AG09319 (cell line): ENCODE measurements at regions not wholly inside any gene's neighbourhood (a gene's known extent, or its start where the extent isn't known, plus 50 kb on each side); places are given as distances from the start of the nearest gene placed in this dataset.

Experiments used
- DNase-seq: peaks from one replicate; pipeline ENCODE4 v3.0.0-alpha.2; 2010; ENCODE audit warnings: low read depth; ENCODE audit errors: extremely low read depth
- TF ChIP-seq, protein P1 (sequence below): IDR thresholded peaks from 2 replicates; pipeline ENCODE4 v1.5.1; 2011; ENCODE audit warnings: low read depth, mild to moderate bottlenecking, inconsistent platforms, low read length, moderate library complexity

DNA sequence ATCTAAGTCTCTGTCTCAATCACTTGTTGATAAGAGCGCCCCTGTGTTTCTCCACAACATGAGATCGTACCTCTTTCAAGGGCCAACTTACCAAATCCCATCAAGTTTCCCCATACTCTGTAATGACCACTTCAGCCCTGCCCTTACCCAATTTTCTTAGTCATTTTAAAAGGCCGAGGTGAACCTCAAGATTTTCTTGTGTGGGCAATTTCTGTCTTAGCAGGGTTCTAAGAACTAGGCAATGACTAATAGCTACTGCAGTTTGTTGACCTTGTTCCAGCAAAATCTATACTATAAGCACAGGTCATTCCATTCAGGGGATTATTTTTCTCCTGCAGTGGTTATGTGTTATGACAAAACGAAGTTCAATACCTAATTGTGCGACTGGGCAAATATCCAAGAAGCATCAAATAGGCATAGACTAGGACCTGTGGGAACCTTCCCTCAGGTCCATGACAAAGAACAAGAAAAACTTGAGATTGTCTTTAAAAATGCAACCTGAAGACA lies 359.8 kb downstream of the PCNX1 start:
- no peak for DNase-seq
- TF ChIP-seq, protein P1, sequence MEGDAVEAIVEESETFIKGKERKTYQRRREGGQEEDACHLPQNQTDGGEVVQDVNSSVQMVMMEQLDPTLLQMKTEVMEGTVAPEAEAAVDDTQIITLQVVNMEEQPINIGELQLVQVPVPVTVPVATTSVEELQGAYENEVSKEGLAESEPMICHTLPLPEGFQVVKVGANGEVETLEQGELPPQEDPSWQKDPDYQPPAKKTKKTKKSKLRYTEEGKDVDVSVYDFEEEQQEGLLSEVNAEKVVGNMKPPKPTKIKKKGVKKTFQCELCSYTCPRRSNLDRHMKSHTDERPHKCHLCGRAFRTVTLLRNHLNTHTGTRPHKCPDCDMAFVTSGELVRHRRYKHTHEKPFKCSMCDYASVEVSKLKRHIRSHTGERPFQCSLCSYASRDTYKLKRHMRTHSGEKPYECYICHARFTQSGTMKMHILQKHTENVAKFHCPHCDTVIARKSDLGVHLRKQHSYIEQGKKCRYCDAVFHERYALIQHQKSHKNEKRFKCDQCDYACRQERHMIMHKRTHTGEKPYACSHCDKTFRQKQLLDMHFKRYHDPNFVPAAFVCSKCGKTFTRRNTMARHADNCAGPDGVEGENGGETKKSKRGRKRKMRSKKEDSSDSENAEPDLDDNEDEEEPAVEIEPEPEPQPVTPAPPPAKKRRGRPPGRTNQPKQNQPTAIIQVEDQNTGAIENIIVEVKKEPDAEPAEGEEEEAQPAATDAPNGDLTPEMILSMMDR = no peak

DNA sequence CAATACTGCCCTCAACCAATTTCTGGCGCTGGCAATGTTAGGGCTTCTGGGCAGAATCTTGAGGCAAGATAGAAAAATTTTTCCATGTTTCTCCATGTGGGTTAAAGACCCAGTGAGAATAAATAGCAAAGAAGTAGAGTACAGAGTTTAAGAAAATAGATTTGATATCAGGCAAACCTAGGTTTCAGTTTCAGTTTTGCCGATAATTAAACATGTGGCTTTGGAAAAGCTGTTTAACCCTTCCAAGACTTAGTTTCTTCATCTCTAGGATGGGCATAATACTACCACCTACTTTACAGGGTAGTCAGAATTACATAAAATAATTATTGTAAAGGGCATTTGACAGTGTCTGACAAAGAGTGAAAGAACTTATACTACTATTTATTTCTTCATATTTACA lies 360.4 kb downstream of the PCNX1 start:
- TF ChIP-seq, protein P1 = no peak
- no peak for DNase-seq

- DNase-seq = no peak
- TF ChIP-seq, protein P1 = no peak
These were observed 362.9 kb downstream of the PCNX1 start for GRCh38 chr14:71270111-71270510.

DNA sequence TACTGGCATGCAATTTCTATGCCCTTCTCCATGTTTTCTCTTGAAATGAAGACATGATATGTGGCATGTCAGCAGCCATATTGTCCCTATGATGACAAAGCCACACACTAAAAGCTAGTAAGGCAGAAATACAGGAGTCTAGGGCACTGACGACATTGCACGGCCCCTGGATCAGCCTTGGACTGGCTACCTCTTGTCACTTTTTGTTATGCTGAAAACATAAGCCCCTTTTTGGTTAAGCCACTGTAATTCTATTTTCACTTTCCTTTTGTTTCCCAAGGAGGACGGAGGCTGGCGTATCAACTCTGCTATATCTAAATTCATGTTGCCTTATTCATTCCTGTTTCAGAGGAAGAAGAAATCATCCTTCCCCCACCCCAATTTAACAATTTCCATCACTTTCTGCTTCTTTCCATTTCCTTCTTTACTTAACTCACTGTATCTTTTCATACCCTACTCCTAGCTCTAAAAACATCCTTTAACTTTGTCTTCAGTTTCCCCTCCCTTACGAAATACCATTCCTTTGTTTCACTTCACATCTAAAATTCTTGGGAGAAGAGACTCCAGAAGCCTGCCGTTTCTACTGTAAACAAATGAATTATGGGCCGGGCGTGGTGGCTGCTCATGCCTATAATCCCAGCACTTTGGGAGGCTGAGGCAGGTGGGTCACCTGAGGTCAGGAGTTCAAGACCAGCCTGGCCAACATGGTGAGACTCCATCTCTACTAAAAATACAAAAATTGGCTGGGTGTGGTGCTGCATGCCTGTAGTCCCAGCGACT lies 364.1 kb downstream of the PCNX1 start:
- TF ChIP-seq, protein P1 = no peak
- no peak for DNase-seq

DNA sequence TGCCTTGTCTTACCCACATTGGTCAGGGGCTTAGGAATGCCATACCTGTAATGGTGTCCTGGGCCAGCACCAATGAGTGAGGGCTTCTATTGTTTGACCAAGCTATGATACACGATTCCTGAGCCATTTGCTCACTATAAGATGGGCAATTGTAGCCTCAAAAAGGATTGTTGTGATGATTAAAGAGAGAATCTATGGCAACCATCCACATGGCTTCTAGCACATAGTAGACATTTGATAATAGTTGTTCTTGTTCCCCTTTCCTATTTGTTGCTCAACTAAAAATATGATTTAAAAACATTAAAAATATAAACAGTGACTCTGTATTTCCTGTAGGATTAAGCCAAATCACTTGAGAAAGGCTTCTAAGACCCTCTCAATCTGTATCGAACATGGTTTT lies 366.1 kb downstream of the PCNX1 start:
- TF ChIP-seq, protein P1 = no peak
- DNase-seq = no peak

DNA sequence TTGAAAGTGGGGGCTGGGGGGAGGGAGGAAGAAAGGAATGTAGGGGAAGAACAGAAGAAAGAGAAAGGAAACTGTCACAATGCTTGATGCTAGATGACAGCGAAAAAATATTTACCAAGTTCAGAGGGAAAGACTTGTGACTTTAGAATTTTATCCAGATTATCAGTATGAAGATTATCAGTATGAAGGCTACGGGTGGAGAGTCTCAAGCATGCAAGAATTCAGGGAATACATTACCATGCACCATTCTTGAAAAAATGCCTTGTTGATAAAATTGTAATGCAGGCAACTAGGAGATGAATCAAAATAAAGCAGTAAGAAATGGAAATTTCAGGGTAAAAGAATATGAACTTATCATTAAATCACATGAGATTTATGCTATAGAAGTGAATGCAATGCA lies 376.8 kb downstream of the PCNX1 start:
- no peak for DNase-seq
- TF ChIP-seq, protein P1 = no peak

DNA sequence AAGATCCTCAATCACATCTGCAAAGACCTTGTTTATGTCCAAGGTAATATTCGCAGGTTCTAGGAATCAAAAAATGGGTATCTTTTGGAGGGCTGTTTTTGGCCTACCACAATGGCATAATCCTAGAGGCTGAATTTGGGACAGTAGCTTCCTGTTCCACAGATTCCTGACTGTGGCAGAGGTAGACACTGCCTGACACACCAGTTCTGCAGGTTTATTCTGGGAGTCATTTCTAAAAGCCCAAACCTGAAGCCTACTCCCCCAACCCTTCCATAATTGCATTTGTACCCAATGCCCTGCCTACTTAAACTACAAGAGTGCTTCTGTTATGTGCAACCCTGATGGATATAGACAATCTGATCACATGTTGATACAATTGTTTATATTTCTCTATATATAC lies 378.9 kb downstream of the PCNX1 start:
- DNase-seq = no peak

More for the DNA sequence above, 378.9 kb downstream of the PCNX1 start:
- TF ChIP-seq, protein P1 = no peak
